Tibial nerve (tissue), 4 donors: ENCODE measurements at regions not wholly inside any gene's neighbourhood (a gene's known extent, or its start where the extent isn't known, plus 50 kb on each side); places are given as distances from the start of the nearest gene placed in this dataset.

ENCODE experiments used
- EP300 ChIP-seq, 2 donors: sonication (generic); formaldehyde crosslinking; IDR thresholded peaks; one replicate each; pipeline ENCODE4 v1.6.1; 2017; ENCODE audit warnings: antibody characterized with exemption in 2 of 2, mild to moderate bottlenecking in 1 of 2
- POLR2A ChIP-seq, 2 donors: fragments of 450-650 bp; IDR thresholded peaks; one replicate each; pipeline ENCODE4 v1.6.1; 2017; ENCODE audit warnings: antibody characterized with exemption in 2 of 2, mild to moderate bottlenecking in 2 of 2, moderate library complexity in 2 of 2
- TF ChIP-seq, protein P1 (sequence below), 5 experiments: fragments of 200-600 bp in 3 of 5; fragments of 450-650 bp in 2 of 5; sonication (generic) in 3 of 5; IDR thresholded peaks; one replicate each; pipeline ENCODE4 v1.5.1; 2016 to 2019; ENCODE audit warnings: antibody characterized with exemption in 5 of 5, mild to moderate bottlenecking in 3 of 5, moderate library complexity in 2 of 5

DNA sequence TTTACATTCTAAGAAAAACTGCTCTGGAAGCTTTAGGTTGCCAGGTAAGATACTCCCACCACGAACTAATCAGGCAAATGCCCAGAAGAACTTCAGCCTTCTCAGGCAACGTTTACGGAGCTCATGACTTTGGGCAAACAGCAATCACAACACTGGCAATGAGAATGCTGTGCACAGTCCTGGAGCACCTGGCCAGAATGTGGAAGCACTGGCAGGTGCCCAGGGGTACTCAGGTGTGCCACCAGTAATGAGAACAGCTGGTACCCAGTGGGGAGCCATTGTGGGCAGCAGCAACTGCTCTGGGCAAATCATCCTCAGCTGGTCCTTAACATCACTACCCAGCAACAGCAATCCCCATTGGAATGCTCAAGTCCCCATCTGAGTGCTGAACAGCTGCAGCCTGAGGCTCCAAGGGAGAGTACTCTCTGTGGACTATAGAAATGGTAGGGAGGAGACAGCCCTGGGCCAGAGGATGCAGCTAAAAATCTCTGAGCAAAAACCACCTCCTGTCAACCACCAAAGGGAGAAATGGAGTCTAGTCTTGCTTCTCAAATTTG, 210.0 kb downstream of the FOXO1 start:
- TF ChIP-seq, protein P1, sequence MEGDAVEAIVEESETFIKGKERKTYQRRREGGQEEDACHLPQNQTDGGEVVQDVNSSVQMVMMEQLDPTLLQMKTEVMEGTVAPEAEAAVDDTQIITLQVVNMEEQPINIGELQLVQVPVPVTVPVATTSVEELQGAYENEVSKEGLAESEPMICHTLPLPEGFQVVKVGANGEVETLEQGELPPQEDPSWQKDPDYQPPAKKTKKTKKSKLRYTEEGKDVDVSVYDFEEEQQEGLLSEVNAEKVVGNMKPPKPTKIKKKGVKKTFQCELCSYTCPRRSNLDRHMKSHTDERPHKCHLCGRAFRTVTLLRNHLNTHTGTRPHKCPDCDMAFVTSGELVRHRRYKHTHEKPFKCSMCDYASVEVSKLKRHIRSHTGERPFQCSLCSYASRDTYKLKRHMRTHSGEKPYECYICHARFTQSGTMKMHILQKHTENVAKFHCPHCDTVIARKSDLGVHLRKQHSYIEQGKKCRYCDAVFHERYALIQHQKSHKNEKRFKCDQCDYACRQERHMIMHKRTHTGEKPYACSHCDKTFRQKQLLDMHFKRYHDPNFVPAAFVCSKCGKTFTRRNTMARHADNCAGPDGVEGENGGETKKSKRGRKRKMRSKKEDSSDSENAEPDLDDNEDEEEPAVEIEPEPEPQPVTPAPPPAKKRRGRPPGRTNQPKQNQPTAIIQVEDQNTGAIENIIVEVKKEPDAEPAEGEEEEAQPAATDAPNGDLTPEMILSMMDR (IDR thresholded peaks at IDR 0.05): no peak
- TF ChIP-seq POLR2A (IDR thresholded peaks at IDR 0.05) (no peak), EP300 (IDR thresholded peaks at IDR 0.05) (no peak)
